Smooth muscle cell (in vitro differentiated cells): ENCODE measurements at regions not wholly inside any gene's neighbourhood (a gene's known extent, or its start where the extent isn't known, plus 50 kb on each side); places are given as distances from the start of the nearest gene placed in this dataset.

Experiments used
- DNase-seq: peaks from one replicate; lab custom pipeline; 2025; ENCODE audit not compliant: unreplicated experiment; lab: John Stamatoyannopoulos, UW
- H2AFZ ChIP-seq: fragments of 200-600 bp; sonication (generic); 2 replicates; pipeline ENCODE4 v1.6.0; 2016; ENCODE audit warnings: antibody characterized with exemption, low read depth, mild to moderate bottlenecking
- H3F3A ChIP-seq: fragments of 200-600 bp; sonication (generic); 2 replicates; pipeline ENCODE4 v1.6.0; 2017; ENCODE audit warnings: antibody characterized with exemption, low read depth
- H3K27ac ChIP-seq: fragments of 200-600 bp; sonication (generic); 2 replicates; pipeline ENCODE4 v1.5.1; 2016; ENCODE audit warnings: low read depth, mild to moderate bottlenecking
- H3K27me3 ChIP-seq: fragments of 200-600 bp; sonication (generic); 2 replicates; pipeline ENCODE4 v1.6.1; 2016; ENCODE audit warnings: low read depth, mild to moderate bottlenecking
- H3K36me3 ChIP-seq: fragments of 200-600 bp; sonication (generic); 2 replicates; pipeline ENCODE4 v1.5.1; 2016; ENCODE audit warnings: low read depth
- H3K4me1 ChIP-seq: fragments of 200-600 bp; sonication (generic); 2 replicates; pipeline ENCODE4 v1.5.1; 2016; ENCODE audit warnings: low read depth
- H3K4me2 ChIP-seq: fragments of 200-600 bp; sonication (generic); 2 replicates; pipeline ENCODE4 v1.6.0; 2016; ENCODE audit warnings: mild to moderate bottlenecking
- H3K4me3 ChIP-seq: fragments of 200-600 bp; sonication (generic); 2 replicates; pipeline ENCODE4 v1.5.1; 2016; ENCODE audit warnings: mild to moderate bottlenecking
- H3K79me2 ChIP-seq: fragments of 200-600 bp; sonication (generic); 2 replicates; pipeline ENCODE4 v1.6.0; 2016; ENCODE audit warnings: low read depth, mild to moderate bottlenecking
- H3K9ac ChIP-seq: fragments of 200-600 bp; sonication (generic); 2 replicates; pipeline ENCODE4 v1.6.0; 2016; ENCODE audit warnings: low read depth
- H3K9me3 ChIP-seq: fragments of 200-600 bp; sonication (generic); replicated peaks from 2 replicates; pipeline ENCODE4 v1.5.1; 2016; ENCODE audit warnings: low read depth
- H4K20me1 ChIP-seq: fragments of 200-600 bp; sonication (generic); 2 replicates; pipeline ENCODE4 v1.6.0; 2016; ENCODE audit warnings: low read depth
- CTCF ChIP-seq: fragments of 200-600 bp; sonication (generic); IDR thresholded peaks from 2 replicates; pipeline ENCODE4 v1.5.1; 2017; ENCODE audit warnings: borderline replicate concordance, mild to moderate bottlenecking, antibody characterized with exemption; ENCODE audit not compliant: insufficient read depth, poor library complexity, severe bottlenecking
- WGBS: methylation state at CpG from one replicate; pipeline ENCODE4 v1.1.7; 2016; ENCODE audit warnings: low lambda C conversion rate; 5-methylcytosine and 5-hydroxymethylcytosine counted together

GRCh38 chr11:27868709-27869108, 168.5 kb upstream of the BDNF start:
- no peak overlapping the region for H3K9ac ChIP-seq
- TF ChIP-seq CTCF: no peak
- DNase-seq: no peak
- no peak overlapping the region for H2AFZ ChIP-seq
- peak overlapping the region; percentile 41 for H3K4me2 ChIP-seq
- no peaks in the 10 kb centered on the region for H3K9me3 ChIP-seq
- no peak overlapping the region for H3K27ac ChIP-seq
- 95% methylated on average over 1 of the region's 1 CpG for WGBS
- H3K79me2 ChIP-seq: no peaks in the 10 kb centered on the region
- H3K36me3 ChIP-seq: no peaks in the 10 kb centered on the region
- H3K4me1 ChIP-seq: peaks cover 8% of the 10 kb centered on the region
- no peaks in the 10 kb centered on the region for H3F3A ChIP-seq
- no peak overlapping the region for H3K4me3 ChIP-seq
- no peaks in the 10 kb centered on the region for H4K20me1 ChIP-seq
- no peaks in the 10 kb centered on the region for H3K27me3 ChIP-seq

GRCh38 chr11:27868226-27868625, 168.0 kb upstream of the BDNF start:
- no peak overlapping the region for H2AFZ ChIP-seq
- H3K27me3 ChIP-seq: no peaks in the 10 kb centered on the region
- H3F3A ChIP-seq: no peaks in the 10 kb centered on the region
- no peak for TF ChIP-seq CTCF
- no peaks in the 10 kb centered on the region for H3K79me2 ChIP-seq
- no peak overlapping the region for H3K4me3 ChIP-seq
- no peak overlapping the region for H3K27ac ChIP-seq
- no peak for DNase-seq
- no peak overlapping the region for H3K9ac ChIP-seq
- peaks cover 8% of the 10 kb centered on the region for H3K4me1 ChIP-seq
- H4K20me1 ChIP-seq: no peaks in the 10 kb centered on the region
- peak overlapping the region; percentile 41 for H3K4me2 ChIP-seq
- WGBS: 90% methylated on average over 1 of the region's 1 CpG
- no peaks in the 10 kb centered on the region for H3K9me3 ChIP-seq
- H3K36me3 ChIP-seq: no peaks in the 10 kb centered on the region

GRCh38 chr11:27865105-27865504, 164.8 kb upstream of the BDNF start:
- Histone ChIP-seq H3K27ac (no peak overlapping the region), H3F3A (peaks cover 6% of the 10 kb centered on the region), H3K9me3 (no peaks in the 10 kb centered on the region), H2AFZ (no peak overlapping the region), H3K4me1 (peaks cover 8% of the 10 kb centered on the region), H3K4me3 (no peak overlapping the region), H3K27me3 (no peaks in the 10 kb centered on the region), H4K20me1 (no peaks in the 10 kb centered on the region), H3K79me2 (no peaks in the 10 kb centered on the region), H3K4me2 (no peak overlapping the region), H3K36me3 (no peaks in the 10 kb centered on the region), H3K9ac (no peak overlapping the region)
- DNase-seq: no peak
- TF ChIP-seq CTCF: no peak
- WGBS: 100% methylated on average over 3 of the region's 3 CpGs

GRCh38 chr11:27864611-27865010, 164.4 kb upstream of the BDNF start:
- no peaks in the 10 kb centered on the region for H4K20me1 ChIP-seq
- peaks cover 8% of the 10 kb centered on the region for H3K4me1 ChIP-seq
- H3K9ac ChIP-seq: no peak overlapping the region
- no peak overlapping the region for H3K4me3 ChIP-seq
- no peaks in the 10 kb centered on the region for H3K9me3 ChIP-seq
- H2AFZ ChIP-seq: no peak overlapping the region
- TF ChIP-seq CTCF: no peak
- 100% methylated on average over 1 of the region's 1 CpG for WGBS
- H3K79me2 ChIP-seq: no peaks in the 10 kb centered on the region
- no peaks in the 10 kb centered on the region for H3K36me3 ChIP-seq
- H3K27ac ChIP-seq: no peak overlapping the region
- H3K27me3 ChIP-seq: no peaks in the 10 kb centered on the region
- no peak overlapping the region for H3K4me2 ChIP-seq
- peaks cover 6% of the 10 kb centered on the region for H3F3A ChIP-seq
- no peak for DNase-seq
